SK-N-SH (cell line): ENCODE measurements at regions not wholly inside any gene's neighbourhood (a gene's known extent, or its start where the extent isn't known, plus 50 kb on each side); places are given as distances from the start of the nearest gene placed in this dataset.

ENCODE experiments used
- CTCF ChIA-PET: fragments of 300-600, 350-600 bp; formaldehyde crosslinking; extraction: SDS; loops from one replicate; lab custom pipeline; 2021; lab: Yijun Ruan, JAX
- POLR2A ChIA-PET: fragments of 350-600 bp; sonication (Branson Sonifier 250); formaldehyde crosslinking; extraction: SDS; loops from one replicate; lab custom pipeline; 2020; ENCODE audit warnings: antibody characterized with exemption, inconsistent platforms; lab: Yijun Ruan, JAX
- DNase-seq: peaks from one replicate; pipeline ENCODE4 v3.0.0; 2012
- H2AFZ ChIP-seq: fragments of 200-600 bp; sonication (generic); 2 replicates; pipeline ENCODE4 v1.8.1; 2016; ENCODE audit warnings: antibody characterized with exemption, mild to moderate bottlenecking, low read depth
- H3F3A ChIP-seq: fragments of 200-600 bp; sonication (generic); replicated peaks from 2 replicates; pipeline ENCODE3; 2016; ENCODE audit warnings: antibody characterized with exemption, mild to moderate bottlenecking; ENCODE audit not compliant: insufficient read depth
- H3K27ac ChIP-seq, 2 experiments: fragments of 200-500 bp in 1 of 2; fragments of 200-600 bp in 1 of 2; sonication (Bioruptor generic) in 1 of 2; sonication (generic), shearing (Covaris generic) in 1 of 2; 2 replicates each; pipeline versions ENCODE4 v1.5.1 to v1.6.1; 2014 to 2016; ENCODE audit warnings: low read depth in 2 of 2, inconsistent platforms in 1 of 2, low read length in 1 of 2, mild to moderate bottlenecking in 1 of 2, mixed read lengths in 1 of 2
- H3K27me3 ChIP-seq: fragments of 200-600 bp; sonication (generic), shearing (Covaris generic); 2 replicates; pipeline ENCODE4 v1.6.1; 2016; ENCODE audit warnings: mixed run types; ENCODE audit not compliant: insufficient read depth
- H3K36me3 ChIP-seq, 2 experiments: fragments of 200-500 bp in 1 of 2; fragments of 200-600 bp in 1 of 2; sonication (Bioruptor generic) in 1 of 2; sonication (generic) in 1 of 2; replicated peaks in 1 of 2; 2 replicates each; pipeline versions ENCODE3 to v1.5.1; 2014 to 2016; ENCODE audit warnings: low read length in 1 of 2, mild to moderate bottlenecking in 1 of 2; ENCODE audit not compliant: insufficient read depth in 2 of 2, control insufficient read depth in 1 of 2
- H3K4me1 ChIP-seq, 2 experiments: fragments of 200-500 bp in 1 of 2; fragments of 200-600 bp in 1 of 2; sonication (Bioruptor generic) in 1 of 2; sonication (generic), shearing (Covaris generic) in 1 of 2; 2 replicates each; pipeline versions ENCODE4 v1.5.1 to v1.6.1; 2014 to 2016; ENCODE audit warnings: low read depth in 1 of 2, low read length in 1 of 2, mixed run types in 1 of 2; ENCODE audit not compliant: insufficient read depth in 2 of 2, control insufficient read depth in 1 of 2
- H3K4me2 ChIP-seq: fragments of 200-600 bp; sonication (generic), shearing (Covaris generic); 2 replicates; pipeline ENCODE4 v1.6.1; 2017; ENCODE audit warnings: mixed run types
- H3K4me3 ChIP-seq, 2 experiments: fragments of 200-500 bp in 1 of 2; fragments of 200-600 bp in 1 of 2; sonication (Bioruptor generic) in 1 of 2; sonication (generic), shearing (Covaris generic) in 1 of 2; 2 replicates each; pipeline versions ENCODE4 v1.5.1 to v1.8.1; 2014 to 2016; ENCODE audit warnings: low read depth in 2 of 2, inconsistent platforms in 1 of 2, low read length in 1 of 2, mild to moderate bottlenecking in 1 of 2, mixed read lengths in 1 of 2, moderate library complexity in 1 of 2
- H3K79me2 ChIP-seq: fragments of 200-600 bp; sonication (generic); 2 replicates; pipeline ENCODE4 v1.8.1; 2017; ENCODE audit warnings: mild to moderate bottlenecking; ENCODE audit not compliant: insufficient read depth
- H3K9ac ChIP-seq: fragments of 200-600 bp; sonication (generic); 2 replicates; pipeline ENCODE4 v1.6.1; 2017; ENCODE audit warnings: mixed run types
- H3K9me2 ChIP-seq: fragments of 200-600 bp; sonication (generic); 2 replicates; pipeline ENCODE4 v1.6.1; 2017; ENCODE audit warnings: mixed run types
- H3K9me3 ChIP-seq: fragments of 200-600 bp; sonication (generic); 2 replicates; pipeline ENCODE4 v1.6.1; 2017; ENCODE audit warnings: mixed run types, mild to moderate bottlenecking, moderate library complexity
- H4K20me1 ChIP-seq: fragments of 200-600 bp; sonication (generic); 2 replicates; pipeline ENCODE4 v1.6.1; 2017; ENCODE audit warnings: mild to moderate bottlenecking, mixed run types; ENCODE audit not compliant: insufficient read depth
- CHD2 ChIP-seq: fragments of 150-350 bp; IDR thresholded peaks from 2 replicates; pipeline ENCODE4 v1.6.1; 2018; ENCODE audit warnings: low read length; ENCODE audit not compliant: partially characterized antibody
- ELF1 ChIP-seq: IDR thresholded peaks from 2 replicates; pipeline ENCODE4 v1.4.0; 2012
- FOXJ3 ChIP-seq: sonication (generic); formaldehyde crosslinking; IDR thresholded peaks from 2 replicates; pipeline ENCODE4 v1.5.1; 2020; ENCODE audit warnings: mild to moderate bottlenecking, missing genetic modification reagents
- FOXM1 ChIP-seq: IDR thresholded peaks from 2 replicates; pipeline ENCODE4 v1.4.0; 2012; ENCODE audit warnings: low read depth, mild to moderate bottlenecking
- GABPA ChIP-seq: IDR thresholded peaks from 2 replicates; pipeline ENCODE4 v1.4.0; 2012; ENCODE audit warnings: low read depth, mild to moderate bottlenecking
- GATA2 ChIP-seq: sonication (generic); formaldehyde crosslinking; IDR thresholded peaks from 2 replicates; pipeline ENCODE4 v1.5.0; 2020; ENCODE audit warnings: mild to moderate bottlenecking, missing genetic modification reagents
- JUND ChIP-seq: IDR thresholded peaks from 2 replicates; pipeline ENCODE4 v1.4.0; 2012
- MEF2A ChIP-seq: IDR thresholded peaks from 2 replicates; pipeline ENCODE4 v1.4.0; 2012; ENCODE audit warnings: low read depth, borderline replicate concordance
- MXI1 ChIP-seq: IDR thresholded peaks from 2 replicates; pipeline ENCODE4 v1.6.1; 2012; ENCODE audit warnings: mild to moderate bottlenecking, low read depth, low read length, improper control_type of control experiment
- NFIC ChIP-seq: IDR thresholded peaks from 2 replicates; pipeline ENCODE4 v1.4.0; 2012; ENCODE audit warnings: borderline replicate concordance
- NRF1 ChIP-seq: IDR thresholded peaks from 2 replicates; pipeline ENCODE4 v1.6.1; 2012; ENCODE audit warnings: low read depth, mild to moderate bottlenecking, low read length
- PBX3 ChIP-seq: IDR thresholded peaks from 2 replicates; pipeline ENCODE4; 2012
- POLR2AphosphoS5 ChIP-seq: IDR thresholded peaks from 2 replicates; pipeline ENCODE4 v1.6.1; 2012; ENCODE audit warnings: low read depth, low read length
- RFX5 ChIP-seq: IDR thresholded peaks from 2 replicates; pipeline ENCODE4 v1.6.1; 2012; ENCODE audit warnings: mild to moderate bottlenecking, improper control_type of control experiment, low read length
- RXRA ChIP-seq: IDR thresholded peaks from 2 replicates; pipeline ENCODE4 v1.4.0; 2012; ENCODE audit warnings: low read depth, mild to moderate bottlenecking, borderline replicate concordance
- SMC3 ChIP-seq: IDR thresholded peaks from 2 replicates; pipeline ENCODE4 v1.6.1; 2012; ENCODE audit warnings: low read depth, low read length, improper control_type of control experiment
- TEAD4 ChIP-seq: IDR thresholded peaks from 2 replicates; pipeline ENCODE4 v1.4.0; 2012; ENCODE audit warnings: mild to moderate bottlenecking, borderline replicate concordance; ENCODE audit not compliant: insufficient read depth
- YY1 ChIP-seq: IDR thresholded peaks from 2 replicates; pipeline ENCODE4 v1.4.0; 2012; ENCODE audit warnings: low read depth, mild to moderate bottlenecking
- WGBS: methylation state at CpG from one replicate; pipeline ENCODE4 v1.1.6; 2017; ENCODE audit warnings: low lambda C conversion rate; 5-methylcytosine and 5-hydroxymethylcytosine counted together
- TF ChIP-seq, protein P1 (sequence below): IDR thresholded peaks from 2 replicates; pipeline ENCODE4 v1.4.0; 2012; ENCODE audit warnings: low read depth, borderline replicate concordance
- TF ChIP-seq, protein P2 (sequence below): IDR thresholded peaks from 2 replicates; pipeline ENCODE4 v1.6.1; 2012; ENCODE audit warnings: mild to moderate bottlenecking, low read depth, low read length, moderate library complexity
- TF ChIP-seq, protein P3 (sequence below): IDR thresholded peaks from 2 replicates; pipeline ENCODE4 v1.4.0; 2012; ENCODE audit warnings: low read depth

DNA sequence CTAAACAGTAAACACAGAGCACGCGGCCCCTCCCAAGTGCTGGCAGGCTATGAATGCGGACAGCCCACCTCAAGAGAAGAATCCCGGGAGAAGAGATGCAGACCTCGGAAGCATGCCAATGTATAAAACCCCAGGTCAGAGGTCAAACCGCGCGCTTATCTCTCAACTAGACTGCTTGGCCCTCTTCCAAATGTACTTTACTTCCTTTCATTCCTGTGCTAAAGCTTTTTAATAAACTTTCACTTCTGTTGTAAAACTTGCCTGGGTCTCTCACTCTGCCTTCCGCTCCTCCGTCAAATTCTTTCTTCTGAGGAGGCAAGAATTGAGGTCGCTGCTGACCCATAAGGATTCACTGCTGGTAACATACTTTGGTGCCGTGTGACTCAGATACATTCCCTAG lies 216.0 kb downstream of the S1PR1 start:
- H3K36me3 ChIP-seq: no peaks in the 10 kb centered on the region
- H3K9ac ChIP-seq: no peak overlapping the region
- no peaks in the 10 kb centered on the region for H3K4me1 ChIP-seq
- H3K79me2 ChIP-seq: no peaks in the 10 kb centered on the region
- no peaks in the 10 kb centered on the region for H3F3A ChIP-seq
- H3K27ac ChIP-seq: no peak overlapping the region
- POLR2A ChIA-PET: no interaction called here
- H3K4me3 ChIP-seq: no peak overlapping the region
- no peak for TF ChIP-seq RFX5
- TF ChIP-seq, protein P1, sequence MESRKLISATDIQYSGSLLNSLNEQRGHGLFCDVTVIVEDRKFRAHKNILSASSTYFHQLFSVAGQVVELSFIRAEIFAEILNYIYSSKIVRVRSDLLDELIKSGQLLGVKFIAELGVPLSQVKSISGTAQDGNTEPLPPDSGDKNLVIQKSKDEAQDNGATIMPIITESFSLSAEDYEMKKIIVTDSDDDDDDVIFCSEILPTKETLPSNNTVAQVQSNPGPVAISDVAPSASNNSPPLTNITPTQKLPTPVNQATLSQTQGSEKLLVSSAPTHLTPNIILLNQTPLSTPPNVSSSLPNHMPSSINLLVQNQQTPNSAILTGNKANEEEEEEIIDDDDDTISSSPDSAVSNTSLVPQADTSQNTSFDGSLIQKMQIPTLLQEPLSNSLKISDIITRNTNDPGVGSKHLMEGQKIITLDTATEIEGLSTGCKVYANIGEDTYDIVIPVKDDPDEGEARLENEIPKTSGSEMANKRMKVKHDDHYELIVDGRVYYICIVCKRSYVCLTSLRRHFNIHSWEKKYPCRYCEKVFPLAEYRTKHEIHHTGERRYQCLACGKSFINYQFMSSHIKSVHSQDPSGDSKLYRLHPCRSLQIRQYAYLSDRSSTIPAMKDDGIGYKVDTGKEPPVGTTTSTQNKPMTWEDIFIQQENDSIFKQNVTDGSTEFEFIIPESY: no peak
- TF ChIP-seq, all 33 proteins: peak for 0
- CTCF ChIA-PET: no interaction called here
- 86% methylated on average over 12 of the region's 12 CpGs for WGBS
- H2AFZ ChIP-seq: no peak overlapping the region
- no peak for DNase-seq
- H3K9me2 ChIP-seq: no peaks in the 10 kb centered on the region
- no peaks in the 10 kb centered on the region for H4K20me1 ChIP-seq
- H3K9me3 ChIP-seq: no peaks in the 10 kb centered on the region
- no peak overlapping the region for H3K4me2 ChIP-seq
- H3K27me3 ChIP-seq: no peaks in the 10 kb centered on the region

DNA sequence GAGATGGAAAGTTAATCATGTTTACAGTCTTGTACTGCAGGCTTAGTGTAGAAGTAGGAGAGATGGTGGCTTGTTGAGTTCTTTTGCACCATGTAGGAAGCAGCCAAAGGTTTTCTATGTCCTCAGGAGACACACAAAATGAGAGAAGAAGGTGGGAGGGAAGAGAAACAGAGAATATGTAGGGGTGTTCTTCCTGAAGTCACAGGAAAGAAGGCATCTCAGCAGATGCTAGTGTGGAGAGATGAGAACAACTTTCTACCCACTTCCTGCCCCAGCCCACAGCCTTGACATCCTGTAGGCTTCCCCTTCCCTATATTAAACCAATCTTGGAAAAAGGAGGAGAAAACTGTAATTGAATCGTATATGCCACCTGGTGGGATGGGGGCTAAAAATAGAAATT lies 217.0 kb downstream of the S1PR1 start:
- no peaks in the 10 kb centered on the region for H3F3A ChIP-seq
- H3K4me2 ChIP-seq: no peak overlapping the region
- no peaks in the 10 kb centered on the region for H3K9me2 ChIP-seq
- H3K4me3 ChIP-seq: no peak overlapping the region
- no peak overlapping the region for H3K27ac ChIP-seq
- no peak overlapping the region for H3K9ac ChIP-seq
- no peaks in the 10 kb centered on the region for H3K79me2 ChIP-seq
- DNase-seq: no peak
- TF ChIP-seq POLR2AphosphoS5 (no peak), GABPA (no peak), ELF1 (no peak), RXRA (no peak), NFIC (no peak), MEF2A (no peak), JUND (no peak), TEAD4 (no peak), PBX3 (no peak), CHD2 (no peak), NRF1 (no peak), FOXJ3 (CRISPR knock-in tag) (no peak), RFX5 (no peak), FOXM1 (no peak), MXI1 (no peak), GATA2 (CRISPR knock-in tag) (no peak), SMC3 (no peak), YY1 (no peak)
- TF ChIP-seq, protein P2, sequence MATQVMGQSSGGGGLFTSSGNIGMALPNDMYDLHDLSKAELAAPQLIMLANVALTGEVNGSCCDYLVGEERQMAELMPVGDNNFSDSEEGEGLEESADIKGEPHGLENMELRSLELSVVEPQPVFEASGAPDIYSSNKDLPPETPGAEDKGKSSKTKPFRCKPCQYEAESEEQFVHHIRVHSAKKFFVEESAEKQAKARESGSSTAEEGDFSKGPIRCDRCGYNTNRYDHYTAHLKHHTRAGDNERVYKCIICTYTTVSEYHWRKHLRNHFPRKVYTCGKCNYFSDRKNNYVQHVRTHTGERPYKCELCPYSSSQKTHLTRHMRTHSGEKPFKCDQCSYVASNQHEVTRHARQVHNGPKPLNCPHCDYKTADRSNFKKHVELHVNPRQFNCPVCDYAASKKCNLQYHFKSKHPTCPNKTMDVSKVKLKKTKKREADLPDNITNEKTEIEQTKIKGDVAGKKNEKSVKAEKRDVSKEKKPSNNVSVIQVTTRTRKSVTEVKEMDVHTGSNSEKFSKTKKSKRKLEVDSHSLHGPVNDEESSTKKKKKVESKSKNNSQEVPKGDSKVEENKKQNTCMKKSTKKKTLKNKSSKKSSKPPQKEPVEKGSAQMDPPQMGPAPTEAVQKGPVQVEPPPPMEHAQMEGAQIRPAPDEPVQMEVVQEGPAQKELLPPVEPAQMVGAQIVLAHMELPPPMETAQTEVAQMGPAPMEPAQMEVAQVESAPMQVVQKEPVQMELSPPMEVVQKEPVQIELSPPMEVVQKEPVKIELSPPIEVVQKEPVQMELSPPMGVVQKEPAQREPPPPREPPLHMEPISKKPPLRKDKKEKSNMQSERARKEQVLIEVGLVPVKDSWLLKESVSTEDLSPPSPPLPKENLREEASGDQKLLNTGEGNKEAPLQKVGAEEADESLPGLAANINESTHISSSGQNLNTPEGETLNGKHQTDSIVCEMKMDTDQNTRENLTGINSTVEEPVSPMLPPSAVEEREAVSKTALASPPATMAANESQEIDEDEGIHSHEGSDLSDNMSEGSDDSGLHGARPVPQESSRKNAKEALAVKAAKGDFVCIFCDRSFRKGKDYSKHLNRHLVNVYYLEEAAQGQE: no peak
- TF ChIP-seq, protein P3, sequence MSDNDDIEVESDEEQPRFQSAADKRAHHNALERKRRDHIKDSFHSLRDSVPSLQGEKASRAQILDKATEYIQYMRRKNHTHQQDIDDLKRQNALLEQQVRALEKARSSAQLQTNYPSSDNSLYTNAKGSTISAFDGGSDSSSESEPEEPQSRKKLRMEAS: no peak
- H3K27me3 ChIP-seq: no peaks in the 10 kb centered on the region
- H3K9me3 ChIP-seq: no peaks in the 10 kb centered on the region
- WGBS: 20% methylated on average over 1 of the region's 1 CpG
- no peak overlapping the region for H2AFZ ChIP-seq
- no peaks in the 10 kb centered on the region for H3K36me3 ChIP-seq
- ChIA-PET CTCF (interaction anchor here (1.1 to 1.6 kb wide), 3 partner anchors 18 to 144 kb away, joined by 3 read pairs; no protein-coding TSS in a partner anchor), POLR2A (no interaction called here)
- H4K20me1 ChIP-seq: no peaks in the 10 kb centered on the region
- H3K4me1 ChIP-seq: no peaks in the 10 kb centered on the region
